HG02884 (cell line): ENCODE measurements at regions not wholly inside any gene's neighbourhood (a gene's known extent, or its start where the extent isn't known, plus 50 kb on each side); places are given as distances from the start of the nearest gene placed in this dataset.
A peak's percentile ranks its signal among the peaks of the same experiment; 100 is the strongest.

Experiments
- ATAC-seq: cut with Tn5 transposase; IDR thresholded peaks from one replicate; pipeline ENCODE4 v1.9.1; 2021; ENCODE audit warnings: mild to moderate bottlenecking, moderate library complexity; ENCODE audit not compliant: unreplicated experiment

DNA sequence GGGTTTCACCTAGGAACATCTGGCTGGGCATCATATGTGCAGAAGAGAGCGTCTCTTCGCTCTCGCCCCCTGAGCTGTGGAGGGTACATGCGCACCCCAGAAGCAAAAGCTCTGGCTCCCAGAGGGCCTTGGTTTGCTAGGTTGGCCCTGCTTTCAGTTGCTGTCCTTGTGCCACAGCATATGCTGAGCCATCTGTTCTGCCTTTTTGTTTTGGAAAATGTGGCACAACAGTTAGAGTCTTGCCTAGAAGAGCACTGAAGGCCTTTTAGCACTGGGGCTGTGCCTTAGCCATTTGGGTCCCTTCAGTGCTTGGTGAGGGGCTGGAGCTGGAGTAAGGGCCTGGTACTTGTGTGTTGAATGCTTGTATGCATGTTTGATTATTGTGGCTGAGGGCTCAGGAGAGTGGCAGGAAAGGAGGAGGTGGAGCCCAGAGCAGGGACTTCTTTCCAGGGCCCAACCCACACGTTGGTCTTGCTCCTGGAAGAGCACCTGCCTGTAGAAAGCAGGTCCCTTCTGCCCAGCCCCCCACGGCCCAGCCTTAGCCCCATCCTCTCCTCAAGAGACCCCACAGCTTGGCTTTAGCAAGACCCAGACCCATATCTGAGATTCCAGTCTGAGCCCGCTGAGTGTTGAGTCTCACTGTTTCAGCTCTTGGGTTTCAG, 113.7 kb downstream of the SLC25A47 start:
- ATAC-seq: no peak

DNA sequence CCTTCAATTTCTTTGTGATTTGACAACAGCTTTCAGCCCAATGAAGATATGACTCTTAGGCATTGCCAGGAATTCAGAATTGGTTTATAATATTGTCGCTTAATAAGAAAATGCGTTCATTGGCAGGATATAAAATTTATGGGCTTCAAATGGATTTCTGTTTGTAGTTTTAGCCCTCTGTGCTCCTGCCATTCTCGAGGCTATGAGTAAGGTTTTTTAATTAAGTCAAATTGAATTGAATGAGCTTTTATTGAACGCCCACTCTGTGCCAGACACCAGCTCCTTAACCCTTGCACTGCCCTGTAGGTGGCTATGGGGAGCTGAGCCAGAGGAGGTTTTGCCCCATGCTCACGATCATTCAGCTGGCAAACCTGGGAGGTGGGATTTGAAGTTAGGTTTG, 115.1 kb downstream of the SLC25A47 start:
- no peak for ATAC-seq

DNA sequence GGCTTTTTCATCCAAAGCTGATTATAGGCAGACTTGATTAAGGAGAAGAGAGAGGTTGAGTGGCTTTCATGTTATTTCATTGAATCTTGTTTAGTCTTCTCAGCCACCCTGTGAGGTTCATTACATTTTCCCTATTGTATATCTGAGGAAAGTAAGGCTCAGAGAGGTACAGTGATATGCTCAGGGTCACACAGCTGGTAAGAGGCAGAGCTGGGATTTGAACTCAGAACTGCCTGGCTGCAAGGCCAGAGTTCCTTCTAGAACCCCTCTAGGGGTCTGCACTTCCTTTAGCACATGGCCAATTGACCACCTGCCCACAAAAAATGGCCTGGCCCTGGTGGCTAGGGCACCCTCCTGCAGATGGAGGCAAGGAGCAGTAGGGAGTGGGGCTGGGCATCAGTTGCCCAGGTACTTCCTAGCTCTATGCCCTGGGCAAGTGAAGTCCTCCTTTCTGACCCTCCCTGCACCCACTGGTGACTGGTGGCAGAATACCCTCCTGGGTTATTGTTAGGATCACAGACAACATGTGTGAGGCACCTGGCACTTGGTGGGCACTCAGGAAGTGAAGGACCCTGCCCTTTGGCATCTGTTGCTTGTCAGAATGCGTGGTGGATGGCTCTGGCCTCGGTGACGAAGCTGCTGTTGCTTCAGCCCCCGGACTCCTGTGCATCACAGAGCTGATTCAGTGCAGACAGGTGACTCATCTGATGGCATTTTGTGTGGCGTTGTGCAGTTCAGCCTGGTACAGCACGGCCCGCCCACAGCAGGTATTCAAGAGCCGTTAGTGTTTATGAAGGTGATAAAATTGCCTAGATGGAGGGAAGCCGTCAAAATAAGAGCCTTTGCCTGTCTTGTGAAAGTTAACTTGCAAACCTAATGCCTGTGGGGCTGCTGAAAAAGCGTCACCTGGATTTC, 115.8 kb downstream of the SLC25A47 start:
- no peak for ATAC-seq

DNA sequence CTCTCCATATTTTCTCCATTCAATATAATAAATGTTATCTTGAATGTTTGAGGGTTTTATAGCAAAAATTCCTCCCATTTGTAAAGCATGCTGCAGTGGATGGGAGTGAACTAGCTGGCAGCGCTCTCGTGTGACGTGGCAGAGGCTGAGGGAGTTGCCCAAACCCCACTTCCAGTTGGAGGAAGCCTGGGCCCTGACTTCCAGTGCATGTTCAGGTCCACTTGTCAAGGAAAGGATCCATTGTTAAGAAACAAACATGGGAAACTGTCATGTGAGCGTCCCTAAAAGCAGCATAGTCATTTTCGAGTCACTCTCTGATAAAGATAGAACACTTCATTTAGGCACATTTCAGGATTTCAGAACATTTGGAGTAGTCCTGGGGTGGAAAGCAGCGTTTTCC, 116.6 kb downstream of the SLC25A47 start:
- ATAC-seq: no peak

DNA sequence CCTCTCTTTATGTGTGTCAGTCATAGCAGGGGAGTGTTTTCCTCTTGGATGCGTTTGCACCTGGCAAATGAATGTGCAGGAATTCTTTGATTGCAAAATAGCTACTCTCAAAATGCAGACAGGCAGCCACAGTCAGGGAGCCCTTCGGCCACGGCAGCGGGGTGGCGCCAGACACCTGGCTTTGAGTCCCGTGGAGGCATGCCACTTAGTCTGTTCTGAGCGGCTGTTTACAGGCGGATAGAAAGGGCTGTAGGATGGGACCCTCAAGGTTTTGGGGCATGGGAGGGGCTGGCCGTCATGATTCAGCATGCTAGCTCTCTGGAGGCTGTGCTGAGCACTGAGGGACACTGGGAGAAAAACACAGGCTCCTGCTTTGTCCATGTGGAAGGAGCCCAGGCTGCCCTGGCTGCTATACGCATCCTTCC, 117.1 kb downstream of the SLC25A47 start:
- no peak for ATAC-seq

DNA sequence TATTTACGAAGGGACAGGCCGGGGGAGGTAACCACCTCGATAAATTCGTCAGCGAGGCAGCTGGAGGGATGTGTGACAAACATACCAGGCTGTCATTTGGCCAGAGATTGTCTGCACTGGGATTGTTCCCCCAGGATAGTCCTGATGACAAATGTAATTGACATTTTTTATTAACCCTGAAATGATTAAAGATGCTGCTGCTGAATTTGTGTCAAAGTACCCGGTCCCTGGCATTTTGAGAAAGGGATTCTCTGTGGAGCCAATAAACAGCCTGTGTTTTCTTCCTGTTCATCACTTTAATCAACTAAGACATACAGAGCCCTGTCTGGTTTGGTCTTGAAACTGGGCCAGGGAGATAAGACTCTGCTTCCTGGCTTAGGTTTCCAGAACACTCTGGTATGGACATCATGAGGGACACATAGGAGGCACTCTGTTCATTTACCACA, 117.6 kb downstream of the SLC25A47 start:
- no peak for ATAC-seq

DNA sequence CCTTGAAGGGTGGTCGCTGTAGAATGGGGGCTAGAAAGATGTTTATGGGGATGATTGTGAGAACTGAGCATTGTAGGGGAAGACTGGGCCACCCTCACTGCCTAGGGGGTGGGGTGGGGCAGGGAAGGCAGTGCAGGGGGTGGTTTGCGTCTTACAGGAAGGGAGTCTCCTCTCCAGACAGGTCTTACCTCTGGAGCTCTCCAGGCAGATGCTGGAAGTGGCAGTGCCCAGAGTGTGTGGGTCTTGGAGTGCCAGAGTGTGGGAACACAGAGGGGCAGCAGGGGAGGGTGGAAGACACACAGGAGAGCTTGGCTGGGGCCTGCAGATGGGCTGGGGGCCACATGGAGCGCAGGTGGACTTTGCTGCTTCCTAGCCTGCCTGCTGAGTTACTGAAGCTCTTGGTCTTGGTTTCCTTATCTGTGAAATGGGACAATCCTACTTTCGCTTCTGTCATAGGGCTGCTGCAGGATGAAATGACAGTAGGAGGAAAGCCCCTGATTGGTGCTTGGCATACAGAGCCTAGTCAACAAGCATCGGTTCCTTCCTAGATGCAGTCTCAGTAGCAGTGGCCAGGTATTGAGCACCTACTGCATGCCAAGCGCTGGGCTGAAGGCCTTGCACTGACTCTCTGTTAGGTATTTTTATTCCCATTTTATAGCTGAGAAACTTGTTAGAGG, 118.3 kb downstream of the SLC25A47 start:
- peak; percentile 59 for ATAC-seq

DNA sequence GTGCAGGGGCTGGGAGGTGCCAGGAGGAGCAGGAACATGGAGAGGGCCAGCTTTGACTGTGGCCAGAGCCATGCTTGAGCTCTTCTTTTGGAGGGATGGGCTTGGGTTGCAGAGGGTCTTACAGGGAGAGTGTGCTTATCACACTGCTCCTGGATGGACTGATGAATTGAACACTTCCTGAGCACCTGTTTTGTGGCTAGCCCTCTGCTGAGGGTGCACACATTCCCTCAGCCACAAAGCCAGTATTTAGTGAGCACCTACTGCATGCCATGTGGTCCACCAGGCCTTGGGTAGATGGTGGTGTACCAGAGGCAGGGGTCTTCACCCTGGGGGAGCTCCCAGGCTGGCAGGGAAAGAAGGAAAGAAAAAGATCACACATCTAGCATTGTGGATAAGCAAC, 118.9 kb downstream of the SLC25A47 start:
- no peak for ATAC-seq

DNA sequence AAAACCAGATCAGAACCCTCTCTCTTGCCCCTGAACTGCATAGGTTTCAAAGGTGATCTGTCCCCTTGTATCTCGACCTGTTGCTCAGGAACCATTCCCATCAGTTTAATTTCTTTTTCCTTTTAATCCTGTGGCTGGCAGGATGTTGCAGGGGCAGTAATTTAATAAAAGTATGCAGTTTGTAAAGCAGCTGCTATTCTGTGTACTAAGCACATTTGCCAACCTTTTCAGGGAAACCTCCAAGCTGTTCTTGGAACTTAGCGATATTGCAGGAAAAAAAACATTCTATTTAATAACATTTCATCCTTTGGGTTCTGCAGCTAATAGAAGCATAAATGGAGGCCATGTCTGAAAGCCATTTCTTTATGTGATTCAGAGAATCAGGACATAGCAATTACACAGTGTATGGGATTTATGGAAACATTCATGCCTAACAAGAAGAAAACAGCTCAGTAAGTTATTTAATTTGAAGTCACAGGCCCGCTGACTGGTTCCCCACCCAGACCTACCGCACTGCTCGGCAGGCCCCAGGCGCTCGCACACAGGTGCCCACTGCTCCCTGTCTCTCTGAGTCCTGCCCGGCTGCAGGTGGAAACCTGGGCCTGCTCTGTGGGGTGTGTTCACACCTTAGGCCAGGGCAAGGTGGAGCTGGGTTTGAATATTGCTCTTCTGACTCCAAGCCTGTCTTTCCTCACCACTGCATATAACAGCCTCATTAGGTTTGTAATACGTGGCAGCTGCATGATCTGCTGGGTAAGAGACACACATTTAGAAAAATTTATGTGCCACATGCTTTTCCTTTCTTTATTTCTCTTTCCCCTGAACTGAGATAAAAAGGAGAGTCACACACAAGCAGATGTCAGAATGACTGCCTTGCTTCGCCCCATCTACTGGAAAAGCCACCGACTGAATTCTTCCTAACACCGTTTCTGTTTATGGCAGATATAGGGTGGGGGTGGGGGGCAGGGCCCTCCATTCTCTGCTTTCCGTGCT, 119.7 kb downstream of the SLC25A47 start:
- no peak for ATAC-seq

DNA sequence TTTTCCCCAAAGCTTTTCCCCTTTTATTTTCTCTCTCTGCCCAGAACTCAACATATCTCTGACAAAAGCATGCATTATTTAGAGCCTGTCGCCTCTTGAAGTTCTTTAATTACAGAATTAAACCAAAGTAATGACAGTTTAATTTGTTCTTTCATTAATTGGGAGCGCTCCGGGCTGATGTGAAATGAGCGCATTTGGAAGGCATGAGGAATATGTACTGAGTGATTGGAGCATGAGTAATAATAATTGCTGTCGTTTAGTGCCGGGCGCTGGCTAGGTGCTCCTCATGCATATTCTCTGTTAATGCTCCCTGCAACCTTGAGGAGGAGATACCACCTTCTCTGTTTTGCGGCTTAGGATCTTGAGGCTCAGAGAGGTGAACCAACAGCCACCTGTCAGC, 120.5 kb downstream of the SLC25A47 start:
- ATAC-seq: no peak

DNA sequence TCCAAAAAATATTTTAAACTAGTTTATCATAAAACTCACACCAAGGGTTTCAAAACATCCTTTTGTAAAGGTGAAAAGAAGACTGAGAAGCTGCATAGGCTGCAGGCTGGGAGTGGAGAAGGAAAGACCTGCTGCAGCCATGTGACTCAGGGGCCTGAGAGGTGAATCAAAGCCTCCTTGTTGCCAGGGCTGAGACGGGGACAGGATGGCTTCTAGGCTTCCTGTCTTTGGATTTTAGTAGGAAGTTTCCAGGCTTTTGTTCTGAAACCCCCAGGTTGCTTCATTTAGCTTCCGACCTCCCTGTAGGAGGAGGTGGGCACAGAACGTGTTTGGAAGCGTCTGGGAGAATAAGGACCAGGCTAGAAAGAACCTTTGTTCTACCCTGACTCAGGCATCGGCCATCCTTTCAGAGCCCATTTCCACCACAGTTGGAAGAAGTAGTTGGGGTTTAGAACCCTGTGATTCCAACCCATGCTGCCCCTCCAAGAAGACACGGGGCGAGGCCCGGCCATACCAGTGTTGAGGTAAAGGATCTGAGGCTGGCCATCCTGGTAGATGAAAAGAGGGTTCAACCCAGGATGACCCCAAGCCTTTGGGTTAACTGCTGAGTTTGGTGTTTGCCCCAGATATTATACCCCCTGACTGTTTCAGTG, 122.4 kb downstream of the SLC25A47 start:
- ATAC-seq: no peak

DNA sequence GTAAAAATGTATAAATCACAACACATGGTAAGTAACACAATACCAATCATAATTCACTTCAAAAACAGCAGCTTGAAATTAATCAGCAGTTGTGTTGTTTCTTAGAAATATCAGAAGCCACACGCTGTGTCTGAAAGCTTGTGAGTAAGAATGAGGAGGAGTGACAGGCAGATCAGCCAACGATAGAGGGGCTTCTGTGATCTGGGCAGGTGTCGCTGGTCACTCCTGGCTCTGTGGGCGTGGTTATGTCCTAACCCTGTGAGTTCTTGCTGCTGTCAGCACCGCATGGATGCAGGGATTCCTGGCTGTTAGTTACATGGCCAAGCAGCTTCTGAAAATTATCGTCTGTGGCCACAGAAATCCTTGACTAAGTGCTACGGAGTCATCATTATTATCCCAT, 123.4 kb downstream of the SLC25A47 start:
- no peak for ATAC-seq

DNA sequence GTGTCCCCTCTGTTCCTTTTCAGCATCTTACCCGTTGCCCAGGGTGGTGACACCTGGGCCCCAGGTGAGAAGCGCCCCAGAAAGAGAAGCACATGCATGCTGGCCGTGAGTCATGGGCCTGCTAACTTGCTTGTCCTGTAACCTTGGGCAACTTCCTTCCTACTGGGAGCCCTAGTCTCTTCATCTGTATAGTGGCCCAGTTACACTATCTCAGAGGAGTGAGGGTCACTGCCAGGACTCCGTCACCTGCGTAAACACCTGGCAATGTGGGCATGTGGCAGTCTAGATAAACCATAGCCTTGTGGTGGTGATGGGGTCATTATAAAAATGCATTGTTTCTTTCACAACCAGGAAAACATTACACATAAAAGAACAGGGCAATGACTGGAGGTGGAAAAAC, 125.2 kb downstream of the SLC25A47 start:
- ATAC-seq: no peak

DNA sequence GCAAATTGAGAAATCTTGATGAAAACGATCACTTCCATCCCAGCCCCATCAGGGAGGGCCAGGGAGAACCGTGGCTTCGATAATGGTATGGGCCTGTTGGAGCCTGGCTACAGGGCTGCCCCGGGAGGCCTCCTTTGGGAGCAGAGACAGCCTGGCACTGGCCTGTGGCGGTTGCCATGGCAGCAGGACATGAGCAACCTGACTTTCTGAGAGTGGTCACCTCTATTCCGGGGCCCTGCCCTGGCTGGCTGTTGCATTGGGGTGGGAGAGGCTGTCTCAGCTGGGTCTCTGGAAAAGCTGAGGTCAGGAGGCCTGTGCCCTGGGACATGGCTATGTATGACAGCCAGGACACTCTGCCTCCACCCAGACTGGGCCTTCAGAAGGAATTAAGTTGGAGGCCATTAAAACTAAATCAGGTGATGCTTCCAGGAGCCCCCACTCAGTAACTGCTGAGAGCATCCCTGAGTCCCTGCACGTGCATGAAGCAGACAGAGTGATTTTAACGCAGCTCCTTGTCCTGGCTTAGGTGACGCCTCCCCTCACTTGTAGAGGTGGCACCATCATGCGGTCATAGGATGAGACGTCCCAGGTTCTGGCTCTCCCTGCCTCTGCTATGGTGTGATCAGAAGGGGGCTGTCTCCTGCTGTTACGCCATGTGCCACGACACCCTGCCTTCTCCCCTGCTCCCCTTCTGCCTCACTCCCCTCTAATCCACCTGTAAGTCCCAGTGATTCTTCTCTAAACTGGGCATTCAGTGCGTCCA, 126.3 kb downstream of the SLC25A47 start:
- no peak for ATAC-seq

DNA sequence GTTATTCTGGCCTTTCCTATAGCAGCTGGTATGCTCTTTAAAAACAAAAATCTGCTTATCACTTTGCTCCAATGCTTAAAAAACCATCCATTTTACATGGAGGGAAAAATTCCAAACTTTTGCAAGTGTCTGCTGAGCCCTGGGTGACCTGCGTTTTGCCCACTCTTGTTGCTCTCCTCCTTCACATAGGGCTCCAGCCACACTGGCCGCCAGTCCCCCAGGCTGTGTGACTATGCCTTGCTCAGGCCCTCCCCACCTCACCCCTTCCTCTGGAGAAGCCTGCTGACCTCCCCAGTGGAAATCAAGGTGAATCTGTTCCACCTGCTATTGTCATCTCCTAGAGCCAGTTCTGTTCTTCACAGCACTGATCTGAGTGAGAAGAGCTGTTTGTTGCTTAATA, 126.9 kb downstream of the SLC25A47 start:
- ATAC-seq: no peak

DNA sequence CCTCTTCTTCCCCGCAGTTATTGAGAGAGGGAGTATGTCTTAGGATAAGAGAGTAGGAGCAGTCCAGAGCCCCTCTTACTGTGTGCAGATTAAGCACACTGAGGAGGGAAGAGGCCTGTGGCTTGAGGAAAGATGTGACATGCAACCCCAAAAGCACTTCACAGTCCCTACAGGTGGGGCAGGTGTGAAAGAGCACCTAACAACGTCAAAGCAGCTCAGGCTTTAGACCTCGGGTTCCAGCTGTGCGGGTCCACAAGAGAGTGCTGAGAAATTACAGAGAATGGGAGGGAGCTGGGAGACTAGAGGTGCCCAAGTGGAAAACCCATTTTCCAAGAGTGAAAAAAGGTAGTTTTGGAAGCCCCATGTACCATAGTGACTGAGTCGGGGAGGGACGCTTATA, 127.6 kb downstream of the SLC25A47 start:
- no peak for ATAC-seq

DNA sequence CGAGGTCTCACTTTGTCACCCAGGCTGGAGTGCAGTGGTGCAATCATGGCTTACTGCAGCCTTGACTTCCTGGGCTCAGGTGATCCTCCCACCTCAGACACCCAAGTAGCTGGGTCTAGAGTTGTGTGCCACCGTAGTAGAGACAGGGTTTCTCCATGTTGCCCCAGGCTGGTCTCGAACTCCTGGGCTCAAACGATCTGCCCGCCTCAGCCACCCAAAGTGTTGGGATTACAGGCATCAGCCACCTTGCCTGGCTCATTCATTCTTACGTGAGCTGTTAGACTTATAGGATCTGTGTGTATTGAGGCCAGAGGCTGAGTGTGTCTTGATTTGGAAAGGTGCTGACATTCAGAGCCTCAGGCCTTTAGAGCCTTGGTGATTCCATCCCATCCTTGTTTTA, 128.1 kb downstream of the SLC25A47 start:
- no peak for ATAC-seq

DNA sequence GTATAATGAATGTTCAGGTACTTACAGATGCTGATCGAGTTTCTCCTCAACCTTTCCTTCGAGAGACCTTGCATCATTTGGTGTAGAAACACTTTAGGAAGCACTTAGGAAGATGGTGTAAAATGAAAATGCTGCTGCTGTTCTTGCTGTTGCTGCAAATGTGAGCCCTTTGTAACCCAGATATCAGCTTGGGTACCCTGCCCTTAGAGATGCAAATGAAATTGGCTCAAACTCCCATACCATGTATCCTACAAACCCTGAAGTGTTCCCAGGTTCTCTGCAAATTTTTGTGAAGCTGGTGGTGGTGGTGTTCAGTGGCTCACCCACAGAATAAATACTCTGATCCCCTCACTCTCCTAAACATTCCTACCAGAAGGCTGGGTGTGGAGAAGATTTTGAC, 130.8 kb downstream of the SLC25A47 start:
- ATAC-seq: no peak

DNA sequence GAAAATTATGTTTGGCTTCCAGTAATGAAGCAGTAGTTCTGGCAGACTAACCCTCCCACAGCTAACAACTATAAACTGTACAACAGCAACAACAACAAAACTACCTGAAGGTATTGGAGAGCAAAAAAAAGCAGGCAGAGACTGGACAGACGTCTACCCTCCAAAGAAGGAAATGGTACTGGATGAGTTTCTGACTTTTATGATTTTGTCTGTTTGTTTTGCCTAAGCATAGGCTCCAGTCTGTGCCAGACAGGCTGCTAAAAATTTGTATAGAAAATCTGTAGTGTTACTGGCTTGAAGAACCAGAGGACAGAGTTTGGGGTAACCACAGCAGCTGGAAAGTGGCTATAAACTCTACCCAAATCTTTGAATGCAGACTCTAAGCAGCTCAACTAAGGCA, 131.3 kb downstream of the SLC25A47 start:
- ATAC-seq: no peak
